Panc1 (cell line): ENCODE measurements at regions not wholly inside any gene's neighbourhood (a gene's known extent, or its start where the extent isn't known, plus 50 kb on each side); places are given as distances from the start of the nearest gene placed in this dataset.

ENCODE experiments used
- ATAC-seq: fragments of 200-7000 bp; cut with Tn5 transposase; 2 replicates; pipeline ENCODE4 v1.9.1; 2020; ENCODE audit warnings: mild to moderate bottlenecking, moderate library complexity
- BruUV-seq: library from RNA; stranded (reverse); fragments of 400-500 nt; replicated peaks from 2 replicates; lab custom pipeline; 2021; lab: Mats Ljungman, UMichigan
- CTCF ChIA-PET: fragments of 300-600 bp; sonication (Branson Sonifier 250); formaldehyde crosslinking; loops from one replicate; lab custom pipeline; 2022; ENCODE audit warnings: antibody characterized with exemption; lab: Charles Lee
- POLR2A ChIA-PET: fragments of 300-600 bp; sonication (Branson Sonifier 250); formaldehyde crosslinking; loops from one replicate; lab custom pipeline; 2022; ENCODE audit warnings: antibody characterized with exemption; lab: Charles Lee
- DNase-seq: peaks from one replicate; pipeline ENCODE4 v3.0.0-alpha.2; 2010; ENCODE audit warnings: low read depth, low spot score
- H3K27ac ChIP-seq: 2 replicates; pipeline ENCODE4 v1.5.1; 2011; ENCODE audit warnings: mild to moderate bottlenecking, low read length, inconsistent platforms
- H3K27me3 ChIP-seq: fragments of 200-500 bp; sonication (Bioruptor generic); 2 replicates; pipeline ENCODE4 v1.6.0; 2014; ENCODE audit warnings: low read length, inconsistent platforms; ENCODE audit not compliant: control insufficient read depth, insufficient read depth
- H3K36me3 ChIP-seq: fragments of 200-500 bp; sonication (Bioruptor generic); 2 replicates; pipeline ENCODE4 v1.5.1; 2014; ENCODE audit warnings: inconsistent platforms, mild to moderate bottlenecking, low read length, moderate library complexity; ENCODE audit not compliant: control insufficient read depth, insufficient read depth
- H3K4me1 ChIP-seq: 2 replicates; pipeline ENCODE4 v1.5.1; 2011; ENCODE audit warnings: inconsistent platforms, mild to moderate bottlenecking, low read length, moderate library complexity; ENCODE audit not compliant: control insufficient read depth, insufficient read depth
- H3K4me3 ChIP-seq, 2 experiments: 2 replicates each; pipeline ENCODE4 v1.5.1; 2011 to 2012; ENCODE audit warnings: low read depth in 2 of 2, low read length in 2 of 2, mild to moderate bottlenecking in 2 of 2, inconsistent platforms in 1 of 2, moderate library complexity in 1 of 2
- H3K9me3 ChIP-seq: fragments of 200-500 bp; sonication (Bioruptor generic); 2 replicates; pipeline ENCODE4 v1.5.1; 2014; ENCODE audit warnings: low read depth, mild to moderate bottlenecking, inconsistent platforms, low read length, moderate library complexity; ENCODE audit not compliant: control insufficient read depth, insufficient read depth
- CTCF ChIP-seq: fragments of 450-650 bp; IDR thresholded peaks from 2 replicates; pipeline ENCODE4 v1.5.1; 2017; ENCODE audit warnings: mild to moderate bottlenecking
- REST ChIP-seq, 2 experiments: IDR thresholded peaks; 2 replicates each; pipeline ENCODE4 v1.6.1; 2011 to 2012; ENCODE audit warnings: low read depth in 2 of 2, control low read depth in 1 of 2, low read length in 1 of 2, mild to moderate bottlenecking in 1 of 2, moderate library complexity in 1 of 2; ENCODE audit not compliant: insufficient read depth in 1 of 2
- SIN3A ChIP-seq: IDR thresholded peaks from 2 replicates; pipeline ENCODE4 v1.6.1; 2012; ENCODE audit warnings: low read depth, mild to moderate bottlenecking, low read length, moderate library complexity, borderline replicate concordance; ENCODE audit not compliant: insufficient read depth
- TCF7L2 ChIP-seq: IDR thresholded peaks from 2 replicates; pipeline ENCODE4 v1.6.1; 2011; ENCODE audit warnings: mild to moderate bottlenecking, low read depth, low read length, inconsistent platforms
- in situ Hi-C: cut with HindIII; loops from 2 replicates; pipeline ENCODE4 v1.10.0; 2016; ENCODE audit warnings: low sequenced_read_pairs, low pct_unique_long_range_greater_than_20kb
- intact Hi-C: fragments of 100-400 bp; cut with micrococcal nuclease; formaldehyde crosslinking; loops from one replicate; pipeline ENCODE4 v1.10.0; 2022; ENCODE audit not compliant: unreplicated experiment

- Histone ChIP-seq H3K27ac (no peak overlapping the region), H3K4me3 (no peak overlapping the region), H3K9me3 (no peaks in the 10 kb centered on the region), H3K36me3 (no peaks in the 10 kb centered on the region), H3K27me3 (no peaks in the 10 kb centered on the region), H3K4me1 (no peaks in the 10 kb centered on the region)
- DNase-seq (no peak), ATAC-seq (no peak)
- TF ChIP-seq TCF7L2, result no peak
- intact Hi-C loops, result no loop called here
- no TSS peak for BruUV-seq
- POLR2A ChIA-PET, result no interaction called here
- in situ Hi-C loops, result no loop called here
- CTCF ChIA-PET, result no interaction called here
Measured at GRCh38 chr5:120365656-120366446, 98.2 kb upstream of the PRR16 start.

- ChIA-PET POLR2A (no interaction called here), CTCF (no interaction called here)
- no peak overlapping the region for H3K4me3 ChIP-seq
- in situ Hi-C loops (no loop called here), intact Hi-C loops (no loop called here)
- H3K27me3 ChIP-seq, result no peaks in the 10 kb centered on the region
- H3K27ac ChIP-seq, result no peak overlapping the region
- no peaks in the 10 kb centered on the region for H3K9me3 ChIP-seq
- no peak for TF ChIP-seq REST (IDR thresholded peaks at IDR 0.05; ENCODE audit: insufficient read depth in 1 of 2, low read depth in 2 of 2, low read length in 1 of 2)
- no peak for TF ChIP-seq TCF7L2
- no peak for TF ChIP-seq CTCF
- no peak for TF ChIP-seq SIN3A
- BruUV-seq, result no TSS peak
- no peaks in the 10 kb centered on the region for H3K4me1 ChIP-seq
- no peak for DNase-seq
- ATAC-seq, result no peak
- no peaks in the 10 kb centered on the region for H3K36me3 ChIP-seq
Measured at GRCh38 chr5:120367896-120368634, 96.0 kb upstream of the PRR16 start.
